ENCODE measurements at regions not wholly inside any gene's neighbourhood (a gene's known extent, or its start where the extent isn't known, plus 50 kb on each side); places are given as distances from the start of the nearest gene placed in this dataset.
"Not testable (repeated sequence)": the region's sequence is repeated elsewhere in the genome, so short reads cannot be mapped to it uniquely, and the experiment has no call there.

DNA sequence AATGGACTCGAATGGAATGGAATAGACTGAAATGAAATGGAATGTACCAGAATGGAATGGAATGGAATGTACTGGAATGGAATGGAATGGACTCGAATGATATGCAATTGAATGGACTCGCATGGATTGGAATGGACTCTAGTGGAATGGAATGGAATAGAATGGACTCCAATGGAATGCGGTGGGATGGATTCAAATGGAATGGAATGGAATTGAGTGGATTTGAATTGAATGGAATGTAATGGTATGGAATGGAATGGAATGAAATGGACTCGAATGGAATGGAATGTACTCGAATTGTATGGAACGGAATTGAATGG, 99.6 kb upstream of the FBXO28 start:
- POLR2A ChIA-PET = no interaction called here
- Mint-ChIP-seq H3K4me1 (no peaks in the 10 kb centered on the region), H3K27ac (no peak overlapping the region), H3K27me3 (no peaks in the 10 kb centered on the region), H3K36me3 (peaks cover 8% of the 10 kb centered on the region), H3K4me3 (no peak overlapping the region), H3K9me3 (peaks cover 2% of the 10 kb centered on the region)
- ATAC-seq (ENCODE audit: low read depth) (no peak), DNase-seq (no peak)

DNA sequence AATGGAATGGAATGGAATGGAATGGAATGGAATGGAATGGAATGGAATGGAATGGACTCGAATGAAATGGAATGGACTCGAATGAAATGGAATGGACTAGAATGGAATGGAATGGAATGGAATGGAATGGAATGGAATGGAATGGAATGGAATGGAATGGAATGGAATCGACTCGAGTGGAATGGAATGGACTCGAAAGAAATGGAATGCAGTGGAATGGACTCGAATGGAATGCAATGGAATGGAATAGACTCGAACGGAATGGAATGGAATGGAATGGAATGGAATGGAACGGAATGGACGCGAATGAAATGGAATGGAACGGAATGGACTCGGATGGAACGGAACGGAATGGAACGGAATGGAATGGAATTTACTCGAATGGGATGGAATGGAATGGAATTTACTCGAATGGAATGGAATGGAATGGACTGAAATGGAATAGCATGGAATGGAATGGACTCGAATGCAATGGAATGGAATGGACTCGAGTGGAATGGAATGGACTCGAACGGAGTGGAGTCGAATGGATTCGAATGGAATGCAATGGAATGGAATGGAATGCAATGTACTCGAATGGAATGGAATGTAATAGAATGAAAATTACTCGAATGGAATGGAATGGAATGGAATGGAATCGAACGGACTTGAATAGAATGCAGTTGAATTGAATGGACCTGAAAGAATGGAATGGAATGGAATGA, 100.1 kb upstream of the FBXO28 start:
- POLR2A ChIA-PET; H3K4me3 Mint-ChIP-seq; H3K27ac Mint-ChIP-seq; H3K27me3 Mint-ChIP-seq; H3K4me1 Mint-ChIP-seq; DNase-seq; H3K36me3 Mint-ChIP-seq; H3K9me3 Mint-ChIP-seq; ATAC-seq (ENCODE audit: low read depth): not testable (repeated sequence)

DNA sequence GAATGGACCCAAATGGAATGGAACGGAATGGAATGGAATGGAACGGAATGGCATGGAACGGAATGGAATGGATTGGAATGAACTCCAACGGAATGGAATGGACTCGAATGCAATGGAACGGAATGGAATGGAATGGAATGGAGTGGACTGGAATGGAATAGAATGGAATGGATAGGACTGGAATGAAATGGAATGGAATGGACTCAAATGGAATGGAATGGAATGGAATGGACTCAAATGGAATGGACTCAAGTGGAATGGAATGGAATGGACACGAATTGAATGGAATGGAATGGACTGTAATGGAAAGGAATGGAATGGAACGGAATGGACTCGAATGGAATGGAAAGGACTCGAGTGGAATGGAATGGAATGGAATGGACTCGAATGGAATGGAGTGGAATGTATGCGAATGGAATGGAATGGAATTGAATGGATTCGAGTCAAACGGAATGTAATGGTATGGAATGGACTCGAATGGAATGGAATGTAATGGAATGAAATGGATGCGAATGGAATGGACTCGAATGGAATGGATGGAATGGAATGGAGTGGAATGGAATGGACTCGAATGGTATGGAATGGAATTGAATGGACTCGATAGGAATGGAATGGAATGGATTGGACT, 101.0 kb upstream of the FBXO28 start:
- peaks cover 15% of the 10 kb centered on the region for H3K36me3 Mint-ChIP-seq
- H3K27me3 Mint-ChIP-seq; H3K27ac Mint-ChIP-seq; H3K9me3 Mint-ChIP-seq; H3K4me3 Mint-ChIP-seq; POLR2A ChIA-PET; DNase-seq; H3K4me1 Mint-ChIP-seq; ATAC-seq (ENCODE audit: low read depth): not testable (repeated sequence)

DNA sequence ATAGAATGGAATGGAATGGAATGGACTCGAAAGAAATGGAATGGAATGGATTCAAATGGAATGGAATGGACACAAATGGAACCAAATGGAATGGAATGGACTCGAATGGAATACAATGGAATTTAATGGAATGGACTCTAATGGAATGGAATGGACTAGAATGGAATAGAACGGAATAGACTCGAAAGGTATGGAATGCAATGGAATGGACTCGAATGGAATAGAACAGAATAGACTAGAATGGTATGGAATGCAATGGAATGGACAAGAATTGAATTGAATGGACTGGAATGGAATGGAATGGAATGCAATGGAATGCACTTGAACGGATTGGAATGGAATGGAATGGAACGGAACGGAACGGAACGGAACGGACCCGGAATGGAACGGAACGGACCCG, 101.7 kb upstream of the FBXO28 start:
- ATAC-seq (ENCODE audit: low read depth); H3K27ac Mint-ChIP-seq; H3K4me1 Mint-ChIP-seq; H3K9me3 Mint-ChIP-seq; H3K27me3 Mint-ChIP-seq; POLR2A ChIA-PET; DNase-seq; H3K4me3 Mint-ChIP-seq: not testable (repeated sequence)
- peaks cover 21% of the 10 kb centered on the region for H3K36me3 Mint-ChIP-seq

DNA sequence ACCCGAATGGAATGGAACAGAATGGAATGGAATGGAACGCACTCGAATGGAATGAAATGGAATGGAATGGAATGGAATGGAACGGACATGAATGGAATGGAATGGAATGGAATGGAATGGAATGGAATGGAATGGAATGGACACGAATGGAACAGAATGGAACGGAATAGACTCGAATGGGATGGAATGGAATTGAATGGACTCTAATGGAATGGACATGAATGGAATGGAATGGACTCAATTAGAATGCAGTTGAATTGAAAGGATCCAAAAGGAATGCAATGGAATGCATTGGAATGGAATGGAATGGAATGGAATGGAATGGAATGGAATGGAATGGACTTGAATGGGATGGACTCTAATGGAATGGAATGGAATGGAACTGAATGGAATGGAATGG, 102.2 kb upstream of the FBXO28 start:
- H3K9me3 Mint-ChIP-seq; H3K27ac Mint-ChIP-seq; ATAC-seq (ENCODE audit: low read depth); DNase-seq; H3K4me1 Mint-ChIP-seq; H3K27me3 Mint-ChIP-seq; POLR2A ChIA-PET; H3K4me3 Mint-ChIP-seq: not testable (repeated sequence)
- H3K36me3 Mint-ChIP-seq = peaks cover 23% of the 10 kb centered on the region

DNA sequence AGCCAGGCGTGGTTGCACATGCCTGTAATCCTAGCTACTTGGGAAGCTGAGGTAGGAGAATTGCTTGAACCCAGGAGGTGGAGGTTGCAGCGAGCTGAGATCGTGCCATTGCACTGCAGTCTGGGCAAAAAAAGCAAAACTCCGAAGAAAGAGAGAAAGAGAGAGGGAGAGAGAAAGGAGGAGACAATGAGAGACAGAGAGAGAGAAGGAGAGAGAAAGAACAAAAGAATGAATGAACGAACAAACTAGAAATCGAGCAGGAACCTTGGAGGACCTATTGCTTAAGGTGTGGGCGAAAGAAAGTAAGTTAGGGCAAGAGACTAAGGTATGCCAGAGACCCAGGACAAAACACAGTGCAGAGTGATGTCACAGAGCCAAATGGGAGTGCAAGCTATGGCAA, 102.8 kb upstream of the FBXO28 start:
- H3K4me3 Mint-ChIP-seq; H3K4me1 Mint-ChIP-seq; H3K27me3 Mint-ChIP-seq; DNase-seq; ATAC-seq (ENCODE audit: low read depth); H3K27ac Mint-ChIP-seq; H3K9me3 Mint-ChIP-seq; POLR2A ChIA-PET: not testable (repeated sequence)
- H3K36me3 Mint-ChIP-seq = peaks cover 24% of the 10 kb centered on the region

DNA sequence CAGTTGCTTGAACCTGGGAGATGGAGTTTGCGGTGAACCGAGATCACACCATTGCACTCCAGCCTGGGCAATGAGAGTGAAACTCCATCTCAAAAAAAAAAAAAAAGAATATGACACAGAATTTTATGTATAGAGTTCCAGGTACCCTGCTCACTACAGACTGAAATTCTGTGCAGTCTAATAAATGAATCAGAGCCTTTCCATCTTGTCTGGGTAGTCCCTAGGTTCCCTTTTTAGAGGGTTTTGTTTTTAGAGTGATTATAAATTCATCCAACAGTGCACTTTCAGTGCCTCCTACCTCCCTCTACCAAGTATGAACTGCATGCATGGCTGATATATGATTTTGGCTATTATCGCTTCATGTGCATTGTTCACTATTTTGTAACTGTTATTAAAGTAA, 107.9 kb upstream of the FBXO28 start:
- ATAC-seq (ENCODE audit: low read depth); POLR2A ChIA-PET; H3K9me3 Mint-ChIP-seq; H3K4me3 Mint-ChIP-seq; H3K4me1 Mint-ChIP-seq; H3K27me3 Mint-ChIP-seq; DNase-seq; H3K27ac Mint-ChIP-seq: not testable (repeated sequence)
- H3K36me3 Mint-ChIP-seq = peaks cover 30% of the 10 kb centered on the region

DNA sequence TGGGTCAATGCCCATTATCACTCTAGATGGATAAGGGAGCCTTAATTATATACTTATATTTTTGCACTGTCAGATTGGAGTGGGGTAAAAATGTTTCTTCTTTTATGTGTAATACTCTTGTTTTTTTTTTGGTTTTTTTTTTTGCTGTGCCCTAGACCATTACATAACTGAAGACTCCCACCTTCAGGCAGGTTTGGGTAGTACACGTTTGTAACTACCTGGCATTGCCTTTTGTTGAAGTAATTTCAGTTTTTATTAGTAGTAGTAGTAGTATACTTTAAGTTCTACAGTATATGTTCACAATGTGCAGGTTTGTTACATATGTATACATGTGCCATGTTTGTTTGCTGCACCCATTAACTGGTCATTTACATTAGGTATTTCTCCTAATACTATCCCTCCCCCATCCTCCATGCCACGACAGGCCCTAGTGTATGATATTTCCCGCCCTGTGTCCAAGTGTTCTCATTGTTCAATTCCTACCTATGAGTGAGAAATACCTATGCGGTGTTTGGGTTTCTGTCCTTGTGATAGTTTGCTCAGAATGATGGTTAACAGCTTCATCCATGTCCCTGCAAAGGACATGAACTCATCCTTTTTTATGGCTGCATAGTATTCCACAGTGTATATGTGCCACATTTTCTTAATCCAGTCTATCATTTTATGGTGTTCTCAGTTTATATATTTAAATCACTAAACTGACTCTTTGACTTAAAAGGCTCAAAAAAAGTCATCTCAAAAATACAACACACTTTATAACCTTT, 109.2 kb upstream of the FBXO28 start:
- H3K27me3 Mint-ChIP-seq; H3K4me1 Mint-ChIP-seq; H3K9me3 Mint-ChIP-seq; DNase-seq; POLR2A ChIA-PET; H3K4me3 Mint-ChIP-seq; ATAC-seq (ENCODE audit: low read depth); H3K27ac Mint-ChIP-seq: not testable (repeated sequence)
- H3K36me3 Mint-ChIP-seq = peaks cover 25% of the 10 kb centered on the region

DNA sequence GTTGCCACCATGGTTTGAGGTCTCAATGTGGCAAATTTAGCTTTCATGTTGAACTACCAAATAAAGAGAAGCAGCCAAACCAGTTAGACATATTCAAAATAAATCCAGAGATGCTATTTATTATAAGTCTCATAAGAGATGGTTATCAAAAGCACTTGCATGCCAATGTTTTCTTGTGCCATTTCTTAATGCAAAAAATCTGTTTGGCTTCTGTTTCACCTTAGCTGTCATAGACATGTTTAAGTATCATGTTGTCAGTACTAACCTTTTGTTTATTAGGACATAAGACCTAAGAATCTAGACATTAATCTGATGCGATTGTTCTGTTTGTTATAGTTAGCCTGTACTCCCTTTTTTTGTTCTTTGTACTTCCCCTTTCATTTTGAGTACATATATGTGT, 110.0 kb upstream of the FBXO28 start:
- H3K27me3 Mint-ChIP-seq; H3K9me3 Mint-ChIP-seq; DNase-seq; H3K27ac Mint-ChIP-seq; POLR2A ChIA-PET; H3K4me3 Mint-ChIP-seq; ATAC-seq (ENCODE audit: low read depth); H3K4me1 Mint-ChIP-seq: not testable (repeated sequence)
- peaks cover 25% of the 10 kb centered on the region for H3K36me3 Mint-ChIP-seq

DNA sequence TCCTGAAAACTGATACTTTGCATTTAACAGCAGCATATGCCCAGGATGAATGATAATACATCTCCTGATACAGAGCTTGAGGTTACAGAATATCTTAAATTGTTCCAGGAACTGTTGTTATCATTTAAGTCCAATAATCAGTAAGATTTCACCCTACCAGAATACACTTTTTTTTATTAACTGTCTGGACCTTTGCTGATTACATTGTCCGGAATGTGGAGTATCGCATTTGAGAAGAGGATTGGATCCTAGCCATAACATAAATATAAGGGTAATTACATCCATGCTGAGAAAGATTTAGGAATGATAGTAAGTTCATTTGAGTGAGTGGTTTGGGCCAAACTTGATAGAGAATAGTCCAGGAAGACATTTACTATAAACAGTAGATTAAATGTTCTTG, 112.2 kb upstream of the FBXO28 start:
- ATAC-seq (ENCODE audit: low read depth); H3K9me3 Mint-ChIP-seq; POLR2A ChIA-PET; DNase-seq; H3K27ac Mint-ChIP-seq; H3K4me1 Mint-ChIP-seq; H3K27me3 Mint-ChIP-seq; H3K4me3 Mint-ChIP-seq: not testable (repeated sequence)
- peaks cover 14% of the 10 kb centered on the region for H3K36me3 Mint-ChIP-seq

DNA sequence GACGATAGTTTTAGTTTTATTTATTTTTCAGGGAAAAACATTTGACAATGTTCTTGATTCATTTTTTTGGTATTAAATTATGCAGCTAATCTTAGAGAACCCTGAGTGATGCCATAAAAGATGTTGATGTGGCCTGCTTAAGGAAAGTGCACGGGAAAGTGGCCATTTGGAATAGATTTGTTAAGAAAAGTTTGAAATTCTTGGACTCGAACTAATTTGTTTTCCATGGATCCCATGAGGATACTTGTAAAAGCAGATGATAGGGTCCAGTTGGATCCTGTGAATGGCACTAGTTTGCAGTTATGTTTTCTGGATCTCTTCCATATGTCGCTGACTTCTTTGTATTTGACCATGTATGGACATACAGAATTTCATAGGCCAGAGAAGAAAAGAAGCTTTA, 114.2 kb upstream of the FBXO28 start:
- DNase-seq; ATAC-seq (ENCODE audit: low read depth); H3K36me3 Mint-ChIP-seq; H3K4me1 Mint-ChIP-seq; POLR2A ChIA-PET; H3K27me3 Mint-ChIP-seq; H3K9me3 Mint-ChIP-seq; H3K4me3 Mint-ChIP-seq; H3K27ac Mint-ChIP-seq: not testable (repeated sequence)

DNA sequence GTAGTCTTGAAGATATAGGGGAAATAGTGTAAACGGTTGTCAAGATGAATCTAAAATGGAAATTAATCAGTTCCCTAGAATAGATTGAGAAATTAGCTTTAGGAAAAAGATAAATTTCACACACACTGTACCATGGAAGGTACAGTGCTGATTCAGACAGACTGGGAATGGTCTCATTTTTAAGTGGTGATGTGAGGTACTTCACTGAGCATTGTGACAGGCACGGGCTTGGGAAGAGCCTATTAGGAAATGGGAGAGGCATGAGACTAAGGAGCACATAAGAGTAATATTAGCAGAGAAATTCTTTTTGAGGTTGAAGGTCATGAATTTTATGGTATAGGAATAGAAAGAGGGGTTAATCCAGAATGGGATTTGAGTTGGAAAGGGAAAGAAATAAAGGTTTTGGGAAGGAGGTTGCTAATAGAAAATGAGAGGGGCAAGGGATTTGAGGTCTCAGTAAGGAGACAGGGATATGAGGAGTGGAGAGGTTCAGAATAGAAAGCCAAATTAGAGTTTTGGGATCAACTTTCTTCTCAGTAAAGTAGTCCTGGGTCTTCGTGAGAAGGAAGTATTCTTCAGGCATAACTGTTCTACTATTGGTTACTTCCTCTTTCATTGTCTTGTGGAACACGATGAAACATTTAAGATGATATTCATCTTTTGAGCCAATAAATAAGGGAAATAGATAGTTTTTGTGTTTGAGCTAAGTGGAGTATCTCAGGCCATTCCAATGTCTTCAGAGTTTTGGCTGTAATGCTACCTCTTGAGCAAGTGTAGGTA, 115.0 kb upstream of the FBXO28 start:
- H3K9me3 Mint-ChIP-seq; H3K36me3 Mint-ChIP-seq; H3K4me1 Mint-ChIP-seq; H3K27me3 Mint-ChIP-seq; ATAC-seq (ENCODE audit: low read depth); H3K4me3 Mint-ChIP-seq; DNase-seq; POLR2A ChIA-PET; H3K27ac Mint-ChIP-seq: not testable (repeated sequence)

DNA sequence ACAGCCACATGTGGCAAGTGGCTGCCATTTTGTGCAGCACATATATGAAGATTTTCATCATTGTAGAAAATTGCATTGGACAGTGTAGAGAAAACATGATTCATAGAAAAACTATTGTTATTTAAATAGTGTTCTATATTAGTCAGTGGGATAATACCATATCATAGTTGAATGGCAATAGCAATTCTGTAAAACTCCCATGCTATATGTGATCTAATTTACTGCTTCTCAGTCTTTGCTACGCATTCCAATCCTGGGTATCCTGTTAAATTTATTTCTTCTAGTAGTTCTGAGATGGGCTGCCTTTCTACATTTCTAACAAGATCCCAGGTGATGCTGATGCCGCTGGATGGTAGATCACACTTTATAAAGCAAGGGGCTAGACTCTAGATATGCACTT, 117.5 kb upstream of the FBXO28 start:
- POLR2A ChIA-PET; H3K4me3 Mint-ChIP-seq; H3K9me3 Mint-ChIP-seq; H3K27ac Mint-ChIP-seq; H3K36me3 Mint-ChIP-seq; ATAC-seq (ENCODE audit: low read depth); H3K4me1 Mint-ChIP-seq; H3K27me3 Mint-ChIP-seq; DNase-seq: not testable (repeated sequence)
